Neural progenitor cell (in vitro differentiated cells): ENCODE measurements at regions not wholly inside any gene's neighbourhood (a gene's known extent, or its start where the extent isn't known, plus 50 kb on each side); places are given as distances from the start of the nearest gene placed in this dataset.
"Not testable (repeated sequence)": the region's sequence is repeated elsewhere in the genome, so short reads cannot be mapped to it uniquely, and the experiment has no call there.

Experiments used
- EZH2 ChIP-seq: fragments of 200-600 bp; sonication (generic); IDR thresholded peaks from 2 replicates; pipeline ENCODE4 v1.6.1; 2017; ENCODE audit warnings: antibody characterized with exemption, mild to moderate bottlenecking, moderate library complexity
- EZH2phosphoT487 ChIP-seq: fragments of 200-600 bp; sonication (generic); IDR thresholded peaks from 2 replicates; pipeline ENCODE4 v1.6.1; 2017; ENCODE audit warnings: antibody characterized with exemption
- TF ChIP-seq, protein P1 (sequence below): fragments of 200-600 bp; sonication (generic); IDR thresholded peaks from 2 replicates; pipeline ENCODE4 v1.5.1; 2017; ENCODE audit warnings: antibody characterized with exemption, mild to moderate bottlenecking

DNA sequence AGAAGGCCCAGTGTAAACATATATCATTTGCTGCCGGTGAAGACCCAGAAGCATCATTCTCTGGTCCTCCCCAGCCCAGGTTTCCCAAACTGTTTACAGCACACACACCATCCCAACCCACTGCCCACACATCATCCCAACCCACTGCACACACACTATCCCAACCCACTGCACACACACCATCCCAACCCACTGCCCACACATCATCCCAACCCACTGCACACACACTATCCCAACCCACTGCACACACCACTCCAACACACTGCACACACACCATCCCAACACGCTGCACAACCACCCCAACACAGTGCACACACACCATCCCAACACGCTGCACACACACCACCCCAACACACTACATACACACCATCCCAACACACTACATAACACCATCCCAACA is 608.4 kb downstream of the ACTL7B start:
- TF ChIP-seq, protein P1, sequence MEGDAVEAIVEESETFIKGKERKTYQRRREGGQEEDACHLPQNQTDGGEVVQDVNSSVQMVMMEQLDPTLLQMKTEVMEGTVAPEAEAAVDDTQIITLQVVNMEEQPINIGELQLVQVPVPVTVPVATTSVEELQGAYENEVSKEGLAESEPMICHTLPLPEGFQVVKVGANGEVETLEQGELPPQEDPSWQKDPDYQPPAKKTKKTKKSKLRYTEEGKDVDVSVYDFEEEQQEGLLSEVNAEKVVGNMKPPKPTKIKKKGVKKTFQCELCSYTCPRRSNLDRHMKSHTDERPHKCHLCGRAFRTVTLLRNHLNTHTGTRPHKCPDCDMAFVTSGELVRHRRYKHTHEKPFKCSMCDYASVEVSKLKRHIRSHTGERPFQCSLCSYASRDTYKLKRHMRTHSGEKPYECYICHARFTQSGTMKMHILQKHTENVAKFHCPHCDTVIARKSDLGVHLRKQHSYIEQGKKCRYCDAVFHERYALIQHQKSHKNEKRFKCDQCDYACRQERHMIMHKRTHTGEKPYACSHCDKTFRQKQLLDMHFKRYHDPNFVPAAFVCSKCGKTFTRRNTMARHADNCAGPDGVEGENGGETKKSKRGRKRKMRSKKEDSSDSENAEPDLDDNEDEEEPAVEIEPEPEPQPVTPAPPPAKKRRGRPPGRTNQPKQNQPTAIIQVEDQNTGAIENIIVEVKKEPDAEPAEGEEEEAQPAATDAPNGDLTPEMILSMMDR = not testable (repeated sequence)
- not testable (repeated sequence) for TF ChIP-seq EZH2, EZH2phosphoT487
